ENCODE measurements at regions not wholly inside any gene's neighbourhood (a gene's known extent, or its start where the extent isn't known, plus 50 kb on each side); places are given as distances from the start of the nearest gene placed in this dataset.

DNA sequence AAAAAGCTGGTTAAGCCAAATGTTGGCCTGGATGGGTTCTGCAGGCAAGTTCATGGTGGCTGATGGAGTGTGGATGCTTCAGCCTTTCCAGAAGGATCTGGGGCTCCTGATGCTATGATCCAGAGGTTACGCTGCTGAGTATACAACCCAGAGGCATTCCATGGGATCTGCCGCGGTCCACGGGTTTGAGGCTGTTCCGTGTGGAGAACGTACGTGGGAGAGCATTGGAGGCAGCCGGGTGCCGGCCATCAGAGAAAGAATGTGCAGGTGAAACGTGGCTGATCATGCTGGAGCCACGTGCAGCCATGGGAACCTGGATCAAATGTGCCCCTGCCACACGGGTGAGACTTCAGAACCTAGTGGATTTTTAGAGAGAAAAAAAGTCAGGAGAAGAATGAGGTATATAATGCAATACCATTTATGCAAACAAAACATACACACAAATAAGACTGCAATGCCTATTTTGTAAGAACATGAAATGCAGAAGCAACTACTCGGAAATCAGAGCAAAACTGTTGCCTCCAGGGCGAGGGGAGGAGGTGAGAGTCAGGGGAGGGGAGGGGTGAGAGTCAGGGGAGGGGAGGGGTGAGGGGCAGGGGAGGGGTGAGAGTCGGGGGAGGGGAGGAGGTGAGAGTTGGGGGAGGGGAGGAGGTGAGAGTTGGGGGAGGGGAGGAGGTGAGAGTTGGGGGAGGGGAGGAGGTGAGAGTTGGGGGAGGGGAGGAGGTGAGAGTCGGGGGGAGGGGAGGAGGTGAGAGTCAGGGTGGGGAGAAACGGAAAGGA lies 116.5 kb upstream of the C1orf174 start:
- no peak for DNase-seq (ENCODE audit: low spot score)

DNA sequence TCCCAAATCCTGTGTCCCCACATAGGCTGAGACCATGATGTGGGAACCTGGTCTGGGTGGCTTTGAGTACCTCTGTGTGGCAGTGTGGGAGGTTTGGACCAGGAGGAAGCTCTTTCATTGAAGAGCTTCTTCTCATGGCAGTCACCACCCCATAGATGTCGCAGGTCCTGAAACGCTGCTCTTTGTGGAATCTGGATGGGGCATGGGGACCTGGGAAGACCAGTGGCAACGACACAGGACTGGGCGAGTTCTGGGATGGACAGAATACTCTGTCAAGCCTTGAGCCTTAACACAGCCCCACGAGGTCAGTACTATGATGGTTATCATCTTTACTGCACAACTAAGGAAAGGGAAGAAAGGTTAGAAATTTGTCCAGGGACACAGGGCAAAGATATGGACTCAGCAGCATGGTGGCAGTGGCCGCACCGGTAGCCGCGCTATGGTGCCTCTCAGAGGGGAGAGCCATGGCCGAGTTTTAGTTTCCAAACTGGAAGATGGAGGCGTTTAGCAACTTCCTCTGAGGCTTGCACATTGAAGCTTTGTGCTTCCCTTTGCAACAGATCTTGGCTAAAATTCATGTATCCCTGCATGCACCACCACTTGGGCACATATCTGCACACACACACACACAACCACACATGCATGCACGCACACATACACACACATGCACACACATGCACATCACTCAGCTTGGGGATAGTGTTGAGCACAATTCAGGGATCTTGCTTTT lies 117.7 kb upstream of the C1orf174 start:
- no peak for DNase-seq (ENCODE audit: low spot score)

DNA sequence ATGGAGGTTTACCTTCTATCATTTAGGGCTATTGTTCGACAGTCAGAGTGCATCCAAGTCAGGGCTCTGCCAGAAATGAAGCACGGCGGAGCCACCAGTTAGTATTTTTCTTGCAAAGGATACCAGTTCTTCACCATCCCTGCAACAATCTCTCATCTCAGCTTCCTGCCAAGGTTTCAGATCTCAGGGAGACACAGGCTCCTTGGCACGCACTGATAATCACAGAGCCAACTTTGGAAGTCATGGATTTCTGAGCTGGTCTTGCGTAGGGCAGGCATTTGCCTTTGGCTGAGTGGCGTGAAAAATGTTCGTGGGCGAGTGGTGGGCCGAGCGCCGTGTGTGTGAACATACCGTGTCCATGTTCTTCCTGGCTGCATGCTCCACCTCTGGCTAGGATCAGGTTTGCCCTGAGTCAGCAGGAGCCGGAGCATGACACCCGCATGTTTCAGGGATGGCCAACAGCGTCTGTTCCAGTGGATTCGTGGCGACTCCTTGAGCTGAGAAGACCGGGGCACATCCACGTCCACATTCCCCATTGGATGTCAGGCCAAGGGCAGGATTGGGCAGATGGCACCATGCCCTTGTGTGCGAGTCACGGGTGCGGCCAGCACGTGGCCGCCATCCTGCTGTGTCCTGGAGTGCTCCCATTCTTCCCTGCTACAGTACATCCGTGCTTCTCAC lies 118.5 kb upstream of the C1orf174 start:
- no peak for DNase-seq (ENCODE audit: low spot score)

DNA sequence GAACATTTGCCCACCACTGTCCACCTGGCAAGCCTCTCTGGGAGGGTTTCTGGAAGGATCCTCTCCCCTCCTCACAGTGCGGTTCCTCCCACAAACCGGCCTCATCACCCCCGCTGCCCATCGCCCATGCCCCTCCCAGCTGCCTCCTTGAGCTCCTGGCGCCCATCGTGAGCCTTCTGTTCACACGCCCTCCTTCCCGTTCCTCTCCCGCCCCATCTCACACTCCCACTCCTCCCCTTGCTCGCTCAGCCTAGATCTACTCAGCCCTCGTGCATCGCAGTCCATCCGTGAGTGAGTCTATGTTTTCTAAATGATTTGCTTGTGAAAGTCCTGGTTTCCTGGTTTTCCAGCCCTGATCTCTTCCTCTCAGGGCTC lies 119.1 kb upstream of the C1orf174 start:
- no peak for DNase-seq (ENCODE audit: low spot score)

DNA sequence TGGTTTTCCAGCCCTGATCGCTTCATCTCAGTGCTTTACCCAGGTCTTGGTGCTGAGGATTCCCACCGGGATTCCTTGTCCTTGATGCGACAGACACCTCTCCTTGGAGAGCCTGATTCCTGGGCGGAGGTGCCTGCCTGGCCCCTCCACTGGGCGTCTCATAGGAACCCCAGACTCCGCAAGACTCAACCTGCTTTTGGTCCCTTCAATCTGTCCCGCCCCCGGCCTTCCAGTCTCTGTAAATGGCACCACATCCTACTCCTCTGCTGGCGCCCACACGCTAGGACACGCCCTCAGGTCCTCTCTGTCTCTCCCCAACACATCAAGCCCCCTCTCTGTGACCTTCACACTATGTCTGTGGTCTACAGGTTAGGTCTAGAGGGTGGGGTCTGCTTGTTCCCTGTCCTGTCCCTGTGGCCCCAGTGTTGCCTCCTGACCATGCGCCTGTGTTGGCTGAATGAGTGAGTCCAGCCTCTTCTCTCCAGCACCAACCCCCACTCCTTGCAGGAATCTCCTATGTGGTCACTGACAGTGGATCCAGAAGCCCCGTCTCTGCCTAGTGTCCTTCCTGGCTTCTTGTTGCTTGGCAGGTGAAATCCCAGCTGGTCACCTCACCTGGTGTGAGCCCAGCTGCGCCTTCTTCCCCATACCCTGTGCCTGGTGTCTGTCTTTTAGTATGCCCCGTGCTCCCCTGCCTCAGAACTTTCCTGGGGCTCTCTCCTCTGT lies 119.7 kb upstream of the C1orf174 start:
- DNase-seq (ENCODE audit: low spot score): no peak

DNA sequence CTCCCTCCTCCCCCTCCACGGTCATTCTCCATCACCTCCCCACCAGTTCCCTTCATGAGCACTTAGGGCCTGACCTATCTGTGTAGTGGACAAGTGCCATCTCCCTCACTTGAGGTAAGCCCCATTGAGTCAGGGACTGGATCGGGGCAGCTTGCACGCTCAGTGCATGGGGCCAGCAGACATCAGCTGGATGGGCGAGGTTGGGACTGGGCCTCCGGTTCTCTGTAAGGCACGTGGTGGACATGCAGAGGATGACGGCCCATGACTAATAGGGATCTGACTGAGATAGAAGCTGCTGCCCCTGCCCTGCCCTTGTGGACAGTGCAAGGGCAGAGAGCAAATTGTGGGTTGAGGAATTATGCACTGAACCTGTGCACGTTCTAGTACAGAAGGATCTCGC lies 120.4 kb upstream of the C1orf174 start:
- no peak for DNase-seq (ENCODE audit: low spot score)

DNA sequence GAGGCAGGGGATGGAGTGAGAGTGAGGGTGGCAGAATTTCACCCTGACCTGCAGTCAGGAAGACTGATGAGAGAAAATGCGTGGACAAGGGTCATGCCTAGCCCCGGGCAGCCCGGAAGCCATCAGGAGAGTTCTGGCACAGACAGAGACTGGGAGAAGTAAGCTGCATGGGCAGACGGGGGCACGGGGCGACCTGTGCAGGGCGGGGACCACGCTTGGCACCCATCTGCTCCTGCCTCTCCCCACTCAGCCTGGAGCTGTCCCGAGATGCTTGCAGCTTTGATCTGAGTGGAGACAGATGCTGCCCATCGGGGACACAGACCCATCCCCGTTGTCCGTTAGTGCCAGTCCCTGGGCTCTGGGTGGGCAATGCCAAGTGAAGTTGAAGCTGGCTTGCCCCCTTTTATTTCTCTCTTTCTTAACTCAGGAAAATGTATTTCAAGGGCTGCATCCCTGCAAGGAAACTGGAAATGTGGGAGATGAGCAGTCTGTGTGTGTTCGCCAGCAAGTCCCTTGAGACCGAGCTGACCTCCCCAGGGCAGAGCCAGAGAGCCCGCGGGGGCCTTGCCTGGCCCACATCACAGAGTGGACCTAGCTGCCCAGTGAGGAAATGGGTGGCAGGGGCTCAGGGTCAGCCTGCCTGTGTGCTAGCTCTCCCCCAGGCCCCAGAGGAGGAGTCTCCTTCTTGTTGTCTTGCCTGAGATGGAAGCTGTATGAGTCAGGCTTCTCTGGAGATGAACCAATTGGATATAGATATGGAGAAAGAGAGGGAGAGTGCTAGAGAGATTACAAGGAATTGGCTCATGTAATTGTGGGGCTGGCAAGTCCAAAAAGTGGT lies 121.3 kb upstream of the C1orf174 start:
- DNase-seq (ENCODE audit: low spot score): no peak

DNA sequence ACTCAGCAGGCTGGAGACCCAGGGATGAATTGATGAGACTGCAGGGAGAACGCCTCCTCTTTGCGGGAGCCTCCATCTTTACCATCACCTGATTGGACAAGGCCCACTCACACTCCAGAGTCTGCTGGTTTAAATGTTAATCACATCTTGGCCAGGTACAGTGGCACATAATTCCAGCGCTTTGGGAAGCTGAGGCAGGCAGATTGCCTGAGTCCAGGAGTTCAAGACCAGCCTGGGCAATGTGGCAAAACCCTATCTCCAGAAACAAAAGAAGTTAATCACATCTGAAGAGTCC lies 121.8 kb upstream of the C1orf174 start:
- DNase-seq (ENCODE audit: low spot score): no peak

DNA sequence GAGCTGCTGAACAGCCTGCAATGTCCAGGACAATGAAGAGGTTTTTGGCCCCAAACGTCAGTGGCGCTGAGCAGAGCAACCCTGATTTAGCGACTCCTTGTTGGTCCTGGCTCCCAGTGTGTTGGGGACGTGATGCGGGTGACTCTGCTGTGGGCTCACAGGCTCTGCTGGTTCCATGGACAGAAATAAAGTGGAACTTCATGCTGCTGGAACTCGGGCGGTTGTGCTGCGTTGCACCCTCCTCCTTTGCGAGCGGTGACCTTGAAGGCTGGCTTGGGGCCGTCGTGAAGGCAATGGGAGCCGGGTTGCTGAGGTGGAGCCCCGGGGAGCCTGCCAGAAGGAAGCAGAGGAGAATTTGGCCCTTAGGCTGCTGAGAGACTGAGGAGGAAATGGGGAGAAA lies 122.6 kb upstream of the C1orf174 start:
- no peak for DNase-seq (ENCODE audit: low spot score)

DNA sequence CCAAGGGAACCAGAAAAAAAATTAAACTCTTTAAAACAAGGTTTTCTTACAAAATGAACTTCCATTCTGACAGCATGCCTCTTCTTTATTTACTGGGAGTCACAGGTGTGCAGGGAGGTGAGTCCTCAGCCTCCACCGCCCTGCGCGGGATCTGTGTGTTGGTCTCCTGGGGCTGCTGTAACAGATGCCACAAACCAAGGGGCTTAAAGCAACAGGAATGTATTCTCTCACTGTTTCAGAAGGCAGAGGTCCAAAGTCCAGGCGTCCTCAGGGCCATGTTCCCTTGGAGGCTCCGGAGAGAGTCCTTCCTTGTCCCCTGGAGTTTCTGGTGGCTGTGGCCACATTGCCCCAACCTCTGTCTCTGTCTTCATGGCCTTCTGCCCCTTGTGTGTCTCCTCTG lies 123.6 kb upstream of the C1orf174 start:
- no peak for DNase-seq (ENCODE audit: low spot score)

DNA sequence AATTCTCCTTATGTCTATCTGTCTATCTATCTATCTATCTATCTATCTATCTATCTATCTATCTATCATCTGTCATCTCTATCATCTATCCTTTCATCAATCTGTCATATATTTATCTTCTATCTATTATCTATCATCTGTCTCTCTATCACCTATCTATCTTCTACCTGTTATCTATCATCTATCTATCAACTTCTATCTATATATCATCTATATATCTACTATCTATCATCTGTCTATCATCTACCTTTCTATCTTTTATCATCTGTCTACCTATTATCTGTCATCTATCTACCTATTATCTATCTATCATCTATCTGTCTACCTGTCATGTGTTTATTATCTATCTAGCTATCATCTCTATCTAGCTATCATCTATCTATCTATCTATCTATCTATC lies 124.7 kb upstream of the C1orf174 start:
- DNase-seq (ENCODE audit: low spot score): no peak

DNA sequence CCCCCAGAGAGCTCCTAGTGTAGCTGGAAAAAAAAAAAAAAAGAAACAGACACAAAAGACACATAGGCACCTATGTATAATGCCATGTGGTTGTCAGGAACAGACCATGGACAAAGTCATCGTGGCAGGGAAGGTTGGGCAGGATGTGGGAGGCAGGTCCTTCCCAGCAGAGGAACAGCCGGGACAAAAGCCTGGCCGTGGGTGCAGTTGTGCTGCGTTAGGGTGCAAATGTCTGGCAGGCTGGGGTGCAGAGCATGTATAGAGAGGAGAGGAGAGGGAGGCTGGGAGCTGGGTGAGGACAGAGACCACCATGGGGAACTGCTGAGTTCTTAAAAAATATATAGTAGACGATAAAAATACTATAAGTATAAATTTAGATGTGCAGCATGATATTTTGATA lies 125.7 kb upstream of the C1orf174 start:
- DNase-seq (ENCODE audit: low spot score): no peak

DNA sequence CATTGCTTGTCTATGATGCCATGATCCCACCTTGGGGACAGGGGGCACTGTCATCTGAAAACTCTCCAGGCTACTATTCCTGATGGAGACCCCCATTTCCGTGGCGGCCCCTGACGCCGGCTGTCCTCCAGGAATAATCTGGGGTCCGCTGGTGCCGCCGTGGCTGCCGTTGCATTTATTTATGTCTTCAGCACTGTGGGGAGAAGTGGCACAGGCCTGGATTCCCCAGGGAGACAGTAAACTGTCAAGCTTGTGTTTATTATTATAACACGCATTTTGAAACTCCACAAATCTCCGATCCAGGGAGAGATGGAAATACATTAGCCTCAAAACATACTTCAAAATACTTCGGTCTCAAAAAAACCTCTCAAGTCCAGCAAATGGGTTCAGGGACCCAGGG lies 126.9 kb upstream of the C1orf174 start:
- DNase-seq (ENCODE audit: low spot score): no peak

DNA sequence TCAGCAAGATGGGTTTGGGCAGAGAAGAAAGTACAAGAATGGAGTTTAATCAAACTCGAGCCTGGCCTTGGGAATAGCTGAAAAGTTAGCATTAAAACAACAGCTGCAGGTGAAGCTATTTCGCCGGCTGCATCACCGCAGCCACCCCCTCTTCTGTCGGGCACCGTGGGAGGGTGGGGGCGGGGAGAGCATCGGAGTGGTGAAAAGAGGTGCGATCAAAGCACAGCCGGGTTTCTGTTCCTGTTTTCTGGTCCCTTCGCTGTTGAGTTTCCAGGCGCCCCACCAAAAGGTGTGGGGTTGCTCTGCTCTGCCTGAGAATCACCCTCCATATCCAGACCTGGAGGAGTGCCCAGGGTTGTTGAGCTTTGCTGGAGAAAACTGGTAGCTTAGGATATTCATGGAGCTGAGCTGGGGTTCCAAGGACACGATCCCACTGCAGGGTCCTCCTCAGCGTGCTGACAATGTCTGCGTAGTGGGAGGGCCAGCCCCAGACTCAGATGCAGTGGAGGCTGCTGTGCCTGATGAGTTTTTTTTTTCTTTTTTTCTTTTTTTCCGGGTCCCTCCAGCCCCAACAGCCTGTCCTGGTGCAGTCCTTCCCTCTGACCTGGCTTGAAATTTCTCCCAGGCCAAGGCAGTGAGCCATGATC lies 127.5 kb upstream of the C1orf174 start:
- no peak for DNase-seq (ENCODE audit: low spot score)

DNA sequence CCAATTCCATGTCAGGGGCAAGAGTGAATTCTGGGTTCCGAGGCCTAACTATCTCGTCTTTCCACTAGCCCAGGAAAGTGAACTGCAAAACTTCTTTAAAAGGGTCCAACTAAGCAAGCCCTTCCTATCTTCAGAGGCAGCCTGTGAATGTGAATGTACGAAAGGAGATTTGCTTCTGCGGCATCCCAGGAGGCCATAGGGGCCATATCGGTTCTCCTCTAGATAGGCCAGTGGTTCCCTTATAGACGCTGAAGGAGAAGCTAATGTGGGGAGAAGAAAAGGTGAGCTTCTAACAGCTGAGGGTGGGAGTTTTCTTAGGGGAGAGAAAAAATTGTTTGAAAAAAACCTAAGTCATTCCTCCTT lies 128.0 kb upstream of the C1orf174 start:
- DNase-seq (ENCODE audit: low spot score): no peak

DNA sequence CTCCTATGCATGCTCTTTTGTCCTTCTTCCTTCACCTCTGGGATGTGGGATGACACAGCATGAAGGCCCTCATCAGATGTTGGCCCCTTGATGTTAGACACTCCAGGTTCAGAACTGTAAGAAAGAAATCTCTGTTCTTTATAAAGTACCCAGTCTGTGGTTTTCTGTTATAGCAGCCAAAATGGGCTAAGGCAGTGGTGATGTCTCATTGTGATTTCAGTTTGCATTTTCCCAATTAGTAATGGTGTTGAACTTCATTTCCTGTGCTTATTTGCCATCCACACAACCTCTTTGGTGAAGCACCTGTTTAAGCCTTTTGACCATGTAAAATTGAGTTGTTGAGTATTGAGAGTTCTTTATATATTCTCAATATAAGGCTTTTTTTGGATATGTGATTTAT lies 129.3 kb upstream of the C1orf174 start:
- DNase-seq (ENCODE audit: low spot score): no peak

DNA sequence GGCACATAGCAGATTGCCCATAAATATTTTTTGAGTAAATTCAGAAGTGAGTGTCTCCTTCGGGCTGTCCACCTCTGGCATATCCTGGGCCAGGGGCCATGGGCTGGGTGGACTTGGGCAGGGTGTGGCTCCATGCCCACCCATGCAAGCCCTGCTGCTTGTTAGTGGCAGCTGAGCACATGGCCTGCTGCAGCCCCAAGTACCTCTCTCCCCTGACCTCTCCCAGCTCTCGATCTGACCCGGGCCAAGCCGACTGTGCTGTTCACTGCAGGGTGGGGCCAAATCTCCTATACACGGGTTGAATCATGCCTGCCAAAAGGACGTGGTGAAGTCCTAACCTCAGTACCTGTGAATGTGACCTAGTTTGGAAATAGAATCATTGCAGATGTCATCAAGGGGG lies 132.5 kb upstream of the C1orf174 start:
- no peak for DNase-seq (ENCODE audit: low spot score)

DNA sequence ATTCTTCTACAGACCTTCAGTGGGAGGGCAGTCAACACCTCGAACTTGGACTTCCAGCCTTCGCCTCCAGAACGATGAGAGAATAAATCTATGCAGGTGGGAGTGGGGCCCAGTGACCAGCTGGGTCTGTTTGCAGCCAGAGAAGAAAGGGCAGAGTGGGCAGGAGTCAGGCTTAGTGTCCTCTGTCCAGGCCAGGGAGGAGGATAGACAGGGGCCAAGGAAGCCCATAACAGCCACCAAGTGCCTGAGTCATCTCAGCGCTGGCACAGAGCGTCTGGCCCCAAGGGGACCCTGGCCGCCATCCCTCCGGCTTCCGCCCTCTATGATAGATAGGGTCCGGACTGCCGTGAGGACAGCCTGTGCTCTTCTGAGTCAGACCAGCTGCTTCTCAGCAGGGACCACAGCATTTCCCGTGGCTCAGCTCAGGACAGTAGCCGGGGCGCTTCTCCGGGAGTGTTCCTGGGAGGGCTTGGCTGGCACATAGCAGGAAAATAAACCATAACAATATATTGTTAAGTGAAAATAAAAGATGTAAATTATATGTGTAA lies 133.1 kb upstream of the C1orf174 start:
- no peak for DNase-seq (ENCODE audit: low spot score)

DNA sequence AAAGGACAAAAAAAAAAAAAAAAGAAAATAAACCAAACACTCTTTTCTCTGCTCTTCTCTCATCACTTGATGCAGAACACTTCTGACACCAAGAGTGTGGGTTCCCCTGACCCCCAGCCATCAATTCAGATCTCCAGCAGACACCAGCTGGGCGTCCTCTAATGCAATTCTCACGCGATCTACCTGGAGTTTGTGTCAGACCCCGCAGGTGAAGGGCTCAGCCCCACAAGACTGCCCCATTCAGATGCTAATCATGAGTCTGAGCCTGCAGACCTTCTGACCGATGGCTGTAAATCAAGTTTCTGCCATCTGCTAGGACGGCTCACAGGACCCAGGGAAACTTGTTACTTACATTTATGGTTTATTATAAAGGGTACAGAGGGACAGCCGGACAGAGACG lies 133.6 kb upstream of the C1orf174 start:
- DNase-seq (ENCODE audit: low spot score): no peak

DNA sequence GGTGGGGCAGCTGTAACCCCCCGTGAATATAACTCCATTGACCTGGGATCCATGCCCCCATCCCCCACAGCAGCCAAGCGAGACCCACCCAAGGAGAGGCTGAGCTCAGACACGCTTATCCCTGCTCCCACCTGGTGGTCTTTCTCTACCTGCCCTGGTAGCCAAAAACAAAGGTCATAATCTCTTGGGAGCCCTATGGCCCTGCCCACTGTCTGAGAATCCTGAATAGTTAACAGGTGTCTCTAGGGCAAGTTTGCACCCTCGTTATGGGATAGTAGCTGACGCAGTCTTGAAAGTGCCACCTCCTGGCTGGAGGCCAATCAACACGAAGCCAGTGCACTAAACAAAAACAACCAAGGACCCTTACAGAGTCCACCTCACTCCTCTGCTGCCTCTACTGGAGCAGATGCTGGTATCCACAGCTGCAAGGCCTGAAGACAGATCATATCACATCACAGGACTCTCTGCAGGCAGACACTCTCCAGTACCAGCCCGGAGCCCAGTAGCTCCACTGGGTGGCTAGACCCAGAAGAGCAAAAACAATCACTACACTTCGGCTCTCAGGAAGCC lies 134.3 kb upstream of the C1orf174 start:
- no peak for DNase-seq (ENCODE audit: low spot score)

DNA sequence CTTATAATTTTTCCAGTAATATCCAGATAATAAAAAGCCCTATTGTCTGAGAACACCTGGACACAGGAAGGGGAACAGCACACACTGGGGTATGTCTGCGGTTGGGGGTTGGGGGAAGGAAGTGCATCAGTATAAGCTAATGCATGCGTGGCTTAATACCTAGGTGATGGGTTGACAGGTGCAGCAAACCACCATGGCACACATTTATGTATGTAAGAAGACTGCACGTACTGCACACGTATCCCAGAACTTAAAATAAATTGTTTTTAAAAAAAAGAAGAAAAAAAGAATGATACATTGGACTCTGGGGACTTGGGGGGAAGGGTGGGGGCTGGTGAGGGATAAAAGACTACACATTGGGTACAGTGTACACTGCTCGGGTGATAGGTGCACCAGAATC lies 144.9 kb upstream of the C1orf174 start:
- DNase-seq (ENCODE audit: low spot score): no peak
